ENCODE measurements at regions not wholly inside any gene's neighbourhood (a gene's known extent, or its start where the extent isn't known, plus 50 kb on each side); places are given as distances from the start of the nearest gene placed in this dataset.

- TF ChIP-seq CTCF (IDR thresholded peaks at IDR 0.05) (no peak), EP300 (IDR thresholded peaks at IDR 0.05) (no peak)
Observed at GRCh38 chr17:34832376-34832775, 128.9 kb downstream of the CCT6B start.

All from tibial nerve (tissue), 4 donors.